ENCODE measurements at regions not wholly inside any gene's neighbourhood (a gene's known extent, or its start where the extent isn't known, plus 50 kb on each side); places are given as distances from the start of the nearest gene placed in this dataset.
"Not testable (repeated sequence)": the region's sequence is repeated elsewhere in the genome, so short reads cannot be mapped to it uniquely, and the experiment has no call there.

DNA sequence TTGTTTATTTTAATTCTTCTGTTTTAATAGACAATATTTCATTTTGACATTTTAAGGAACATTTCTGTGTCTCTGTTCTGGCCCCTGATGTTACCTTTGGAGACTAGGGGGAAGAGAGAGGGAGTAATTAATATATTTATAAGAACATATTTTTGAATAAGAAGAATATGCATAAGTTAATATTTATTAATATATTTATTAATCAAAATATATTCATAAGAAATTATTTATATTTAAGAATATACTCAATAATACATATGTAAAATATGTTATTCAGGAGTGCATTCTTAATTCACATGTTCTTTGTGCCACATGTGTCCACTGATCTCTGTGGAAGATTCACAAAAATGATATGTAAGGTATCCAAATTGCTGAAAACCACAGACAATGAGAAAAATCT lies 1687.7 kb downstream of the SPATA31A7 start:
- TF ChIP-seq POLR2A (IDR thresholded peaks at IDR 0.05), result not testable (repeated sequence)
- TF ChIP-seq, protein P1, sequence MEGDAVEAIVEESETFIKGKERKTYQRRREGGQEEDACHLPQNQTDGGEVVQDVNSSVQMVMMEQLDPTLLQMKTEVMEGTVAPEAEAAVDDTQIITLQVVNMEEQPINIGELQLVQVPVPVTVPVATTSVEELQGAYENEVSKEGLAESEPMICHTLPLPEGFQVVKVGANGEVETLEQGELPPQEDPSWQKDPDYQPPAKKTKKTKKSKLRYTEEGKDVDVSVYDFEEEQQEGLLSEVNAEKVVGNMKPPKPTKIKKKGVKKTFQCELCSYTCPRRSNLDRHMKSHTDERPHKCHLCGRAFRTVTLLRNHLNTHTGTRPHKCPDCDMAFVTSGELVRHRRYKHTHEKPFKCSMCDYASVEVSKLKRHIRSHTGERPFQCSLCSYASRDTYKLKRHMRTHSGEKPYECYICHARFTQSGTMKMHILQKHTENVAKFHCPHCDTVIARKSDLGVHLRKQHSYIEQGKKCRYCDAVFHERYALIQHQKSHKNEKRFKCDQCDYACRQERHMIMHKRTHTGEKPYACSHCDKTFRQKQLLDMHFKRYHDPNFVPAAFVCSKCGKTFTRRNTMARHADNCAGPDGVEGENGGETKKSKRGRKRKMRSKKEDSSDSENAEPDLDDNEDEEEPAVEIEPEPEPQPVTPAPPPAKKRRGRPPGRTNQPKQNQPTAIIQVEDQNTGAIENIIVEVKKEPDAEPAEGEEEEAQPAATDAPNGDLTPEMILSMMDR (IDR thresholded peaks at IDR 0.05), result not testable (repeated sequence)

Measured in testis (tissue), 2 donors.